SK-N-SH (cell line): ENCODE measurements at regions not wholly inside any gene's neighbourhood (a gene's known extent, or its start where the extent isn't known, plus 50 kb on each side); places are given as distances from the start of the nearest gene placed in this dataset.

Experiments
- CTCF ChIA-PET: fragments of 300-600, 350-600 bp; formaldehyde crosslinking; extraction: SDS; loops from one replicate; lab custom pipeline; 2021; lab: Yijun Ruan, JAX
- POLR2A ChIA-PET: fragments of 350-600 bp; sonication (Branson Sonifier 250); formaldehyde crosslinking; extraction: SDS; loops from one replicate; lab custom pipeline; 2020; ENCODE audit warnings: antibody characterized with exemption, inconsistent platforms; lab: Yijun Ruan, JAX
- DNase-seq: peaks from one replicate; pipeline ENCODE4 v3.0.0; 2012
- H2AFZ ChIP-seq: fragments of 200-600 bp; sonication (generic); 2 replicates; pipeline ENCODE4 v1.8.1; 2016; ENCODE audit warnings: antibody characterized with exemption, mild to moderate bottlenecking, low read depth
- H3F3A ChIP-seq: fragments of 200-600 bp; sonication (generic); replicated peaks from 2 replicates; pipeline ENCODE3; 2016; ENCODE audit warnings: antibody characterized with exemption, mild to moderate bottlenecking; ENCODE audit not compliant: insufficient read depth
- H3K27ac ChIP-seq, 2 experiments: fragments of 200-500 bp in 1 of 2; fragments of 200-600 bp in 1 of 2; sonication (Bioruptor generic) in 1 of 2; sonication (generic), shearing (Covaris generic) in 1 of 2; 2 replicates each; pipeline versions ENCODE4 v1.5.1 to v1.6.1; 2014 to 2016; ENCODE audit warnings: low read depth in 2 of 2, inconsistent platforms in 1 of 2, low read length in 1 of 2, mild to moderate bottlenecking in 1 of 2, mixed read lengths in 1 of 2
- H3K27me3 ChIP-seq: fragments of 200-600 bp; sonication (generic), shearing (Covaris generic); 2 replicates; pipeline ENCODE4 v1.6.1; 2016; ENCODE audit warnings: mixed run types; ENCODE audit not compliant: insufficient read depth
- H3K36me3 ChIP-seq, 2 experiments: fragments of 200-500 bp in 1 of 2; fragments of 200-600 bp in 1 of 2; sonication (Bioruptor generic) in 1 of 2; sonication (generic) in 1 of 2; replicated peaks in 1 of 2; 2 replicates each; pipeline versions ENCODE3 to v1.5.1; 2014 to 2016; ENCODE audit warnings: low read length in 1 of 2, mild to moderate bottlenecking in 1 of 2; ENCODE audit not compliant: insufficient read depth in 2 of 2, control insufficient read depth in 1 of 2
- H3K4me1 ChIP-seq, 2 experiments: fragments of 200-500 bp in 1 of 2; fragments of 200-600 bp in 1 of 2; sonication (Bioruptor generic) in 1 of 2; sonication (generic), shearing (Covaris generic) in 1 of 2; 2 replicates each; pipeline versions ENCODE4 v1.5.1 to v1.6.1; 2014 to 2016; ENCODE audit warnings: low read depth in 1 of 2, low read length in 1 of 2, mixed run types in 1 of 2; ENCODE audit not compliant: insufficient read depth in 2 of 2, control insufficient read depth in 1 of 2
- H3K4me2 ChIP-seq: fragments of 200-600 bp; sonication (generic), shearing (Covaris generic); 2 replicates; pipeline ENCODE4 v1.6.1; 2017; ENCODE audit warnings: mixed run types
- H3K4me3 ChIP-seq, 2 experiments: fragments of 200-500 bp in 1 of 2; fragments of 200-600 bp in 1 of 2; sonication (Bioruptor generic) in 1 of 2; sonication (generic), shearing (Covaris generic) in 1 of 2; 2 replicates each; pipeline versions ENCODE4 v1.5.1 to v1.8.1; 2014 to 2016; ENCODE audit warnings: low read depth in 2 of 2, inconsistent platforms in 1 of 2, low read length in 1 of 2, mild to moderate bottlenecking in 1 of 2, mixed read lengths in 1 of 2, moderate library complexity in 1 of 2
- H3K79me2 ChIP-seq: fragments of 200-600 bp; sonication (generic); 2 replicates; pipeline ENCODE4 v1.8.1; 2017; ENCODE audit warnings: mild to moderate bottlenecking; ENCODE audit not compliant: insufficient read depth
- H3K9ac ChIP-seq: fragments of 200-600 bp; sonication (generic); 2 replicates; pipeline ENCODE4 v1.6.1; 2017; ENCODE audit warnings: mixed run types
- H3K9me2 ChIP-seq: fragments of 200-600 bp; sonication (generic); 2 replicates; pipeline ENCODE4 v1.6.1; 2017; ENCODE audit warnings: mixed run types
- H3K9me3 ChIP-seq: fragments of 200-600 bp; sonication (generic); 2 replicates; pipeline ENCODE4 v1.6.1; 2017; ENCODE audit warnings: mixed run types, mild to moderate bottlenecking, moderate library complexity
- H4K20me1 ChIP-seq: fragments of 200-600 bp; sonication (generic); 2 replicates; pipeline ENCODE4 v1.6.1; 2017; ENCODE audit warnings: mild to moderate bottlenecking, mixed run types; ENCODE audit not compliant: insufficient read depth
- FOXM1 ChIP-seq: IDR thresholded peaks from 2 replicates; pipeline ENCODE4 v1.4.0; 2012; ENCODE audit warnings: low read depth, mild to moderate bottlenecking
- GATA2 ChIP-seq: sonication (generic); formaldehyde crosslinking; IDR thresholded peaks from 2 replicates; pipeline ENCODE4 v1.5.0; 2020; ENCODE audit warnings: mild to moderate bottlenecking, missing genetic modification reagents
- IRF3 ChIP-seq: fragments of 150-350 bp; IDR thresholded peaks from 2 replicates; pipeline ENCODE4 v1.6.1; 2016; ENCODE audit warnings: mild to moderate bottlenecking, low read depth, low read length
- JUND ChIP-seq: IDR thresholded peaks from 2 replicates; pipeline ENCODE4 v1.4.0; 2012
- MEF2A ChIP-seq: IDR thresholded peaks from 2 replicates; pipeline ENCODE4 v1.4.0; 2012; ENCODE audit warnings: low read depth, borderline replicate concordance
- MXI1 ChIP-seq: IDR thresholded peaks from 2 replicates; pipeline ENCODE4 v1.6.1; 2012; ENCODE audit warnings: mild to moderate bottlenecking, low read depth, low read length, improper control_type of control experiment
- NFIC ChIP-seq: IDR thresholded peaks from 2 replicates; pipeline ENCODE4 v1.4.0; 2012; ENCODE audit warnings: borderline replicate concordance
- NRF1 ChIP-seq: IDR thresholded peaks from 2 replicates; pipeline ENCODE4 v1.6.1; 2012; ENCODE audit warnings: low read depth, mild to moderate bottlenecking, low read length
- RAD21 ChIP-seq: IDR thresholded peaks from 2 replicates; pipeline ENCODE4 v1.6.1; 2012; ENCODE audit warnings: mild to moderate bottlenecking, low read length
- RCOR1 ChIP-seq: fragments of 150-350 bp; IDR thresholded peaks from 2 replicates; pipeline ENCODE4 v1.6.1; 2017; ENCODE audit warnings: antibody characterized with exemption, low read length
- RFX5 ChIP-seq: IDR thresholded peaks from 2 replicates; pipeline ENCODE4 v1.6.1; 2012; ENCODE audit warnings: mild to moderate bottlenecking, improper control_type of control experiment, low read length
- RXRA ChIP-seq: IDR thresholded peaks from 2 replicates; pipeline ENCODE4 v1.4.0; 2012; ENCODE audit warnings: low read depth, mild to moderate bottlenecking, borderline replicate concordance
- SIN3A ChIP-seq: IDR thresholded peaks from 2 replicates; pipeline ENCODE4 v1.6.1; 2012; ENCODE audit warnings: low read depth, mild to moderate bottlenecking, low read length, moderate library complexity, borderline replicate concordance
- TAF1 ChIP-seq: IDR thresholded peaks from 2 replicates; pipeline ENCODE4 v1.6.1; 2012; ENCODE audit warnings: low read depth, mild to moderate bottlenecking, low read length, moderate library complexity, borderline replicate concordance
- USF2 ChIP-seq: fragments of 150-350 bp; IDR thresholded peaks from 2 replicates; pipeline ENCODE4 v1.6.1; 2017; ENCODE audit warnings: antibody characterized with exemption, low read length, low read depth, borderline replicate concordance
- YY1 ChIP-seq: IDR thresholded peaks from 2 replicates; pipeline ENCODE4 v1.4.0; 2012; ENCODE audit warnings: low read depth, mild to moderate bottlenecking
- WGBS: methylation state at CpG from one replicate; pipeline ENCODE4 v1.1.6; 2017; ENCODE audit warnings: low lambda C conversion rate; 5-methylcytosine and 5-hydroxymethylcytosine counted together
- TF ChIP-seq, protein P1 (sequence below): fragments of 200-600 bp; sonication (generic); IDR thresholded peaks from 2 replicates; pipeline ENCODE4 v1.6.1; 2017; ENCODE audit warnings: antibody characterized with exemption, mild to moderate bottlenecking, moderate library complexity
- TF ChIP-seq, protein P2 (sequence below): IDR thresholded peaks from 2 replicates; pipeline ENCODE4 v1.4.0; 2012; ENCODE audit warnings: low read depth, borderline replicate concordance

GRCh38 chr11:105389952-105390351 lies 219.9 kb upstream of the GRIA4 start:
- no peaks in the 10 kb centered on the region for H3K79me2 ChIP-seq
- no peaks in the 10 kb centered on the region for H3K36me3 ChIP-seq
- DNase-seq: no peak
- H4K20me1 ChIP-seq: no peaks in the 10 kb centered on the region
- H3K4me1 ChIP-seq: no peaks in the 10 kb centered on the region
- H3K9me2 ChIP-seq: no peaks in the 10 kb centered on the region
- peaks cover 4% of the 10 kb centered on the region; the same call in 1 of the 2 replicates for H3K9me3 ChIP-seq
- H3K4me2 ChIP-seq: no peak overlapping the region
- ChIA-PET CTCF (no interaction called here), POLR2A (no interaction called here)
- no peaks in the 10 kb centered on the region for H3F3A ChIP-seq
- H3K27me3 ChIP-seq: no peaks in the 10 kb centered on the region
- 82% methylated on average over 5 of the region's 5 CpGs for WGBS
- H2AFZ ChIP-seq: no peak overlapping the region
- no peak overlapping the region for H3K9ac ChIP-seq
- TF ChIP-seq, protein P1, sequence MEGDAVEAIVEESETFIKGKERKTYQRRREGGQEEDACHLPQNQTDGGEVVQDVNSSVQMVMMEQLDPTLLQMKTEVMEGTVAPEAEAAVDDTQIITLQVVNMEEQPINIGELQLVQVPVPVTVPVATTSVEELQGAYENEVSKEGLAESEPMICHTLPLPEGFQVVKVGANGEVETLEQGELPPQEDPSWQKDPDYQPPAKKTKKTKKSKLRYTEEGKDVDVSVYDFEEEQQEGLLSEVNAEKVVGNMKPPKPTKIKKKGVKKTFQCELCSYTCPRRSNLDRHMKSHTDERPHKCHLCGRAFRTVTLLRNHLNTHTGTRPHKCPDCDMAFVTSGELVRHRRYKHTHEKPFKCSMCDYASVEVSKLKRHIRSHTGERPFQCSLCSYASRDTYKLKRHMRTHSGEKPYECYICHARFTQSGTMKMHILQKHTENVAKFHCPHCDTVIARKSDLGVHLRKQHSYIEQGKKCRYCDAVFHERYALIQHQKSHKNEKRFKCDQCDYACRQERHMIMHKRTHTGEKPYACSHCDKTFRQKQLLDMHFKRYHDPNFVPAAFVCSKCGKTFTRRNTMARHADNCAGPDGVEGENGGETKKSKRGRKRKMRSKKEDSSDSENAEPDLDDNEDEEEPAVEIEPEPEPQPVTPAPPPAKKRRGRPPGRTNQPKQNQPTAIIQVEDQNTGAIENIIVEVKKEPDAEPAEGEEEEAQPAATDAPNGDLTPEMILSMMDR: no peak
- TF ChIP-seq RFX5: no peak
- TF ChIP-seq MEF2A: no peak
- no peak for TF ChIP-seq RAD21
- no peak for TF ChIP-seq YY1
- TF ChIP-seq SIN3A: no peak
- TF ChIP-seq RCOR1: no peak
- no peak for TF ChIP-seq FOXM1
- no peak for TF ChIP-seq TAF1
- no peak for TF ChIP-seq USF2
- TF ChIP-seq RXRA: no peak
- no peak for TF ChIP-seq GATA2 (CRISPR knock-in tag)
- no peak for TF ChIP-seq NFIC
- no peak for TF ChIP-seq JUND
- TF ChIP-seq, protein P2, sequence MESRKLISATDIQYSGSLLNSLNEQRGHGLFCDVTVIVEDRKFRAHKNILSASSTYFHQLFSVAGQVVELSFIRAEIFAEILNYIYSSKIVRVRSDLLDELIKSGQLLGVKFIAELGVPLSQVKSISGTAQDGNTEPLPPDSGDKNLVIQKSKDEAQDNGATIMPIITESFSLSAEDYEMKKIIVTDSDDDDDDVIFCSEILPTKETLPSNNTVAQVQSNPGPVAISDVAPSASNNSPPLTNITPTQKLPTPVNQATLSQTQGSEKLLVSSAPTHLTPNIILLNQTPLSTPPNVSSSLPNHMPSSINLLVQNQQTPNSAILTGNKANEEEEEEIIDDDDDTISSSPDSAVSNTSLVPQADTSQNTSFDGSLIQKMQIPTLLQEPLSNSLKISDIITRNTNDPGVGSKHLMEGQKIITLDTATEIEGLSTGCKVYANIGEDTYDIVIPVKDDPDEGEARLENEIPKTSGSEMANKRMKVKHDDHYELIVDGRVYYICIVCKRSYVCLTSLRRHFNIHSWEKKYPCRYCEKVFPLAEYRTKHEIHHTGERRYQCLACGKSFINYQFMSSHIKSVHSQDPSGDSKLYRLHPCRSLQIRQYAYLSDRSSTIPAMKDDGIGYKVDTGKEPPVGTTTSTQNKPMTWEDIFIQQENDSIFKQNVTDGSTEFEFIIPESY: no peak
- no peak for TF ChIP-seq IRF3
- TF ChIP-seq NRF1: no peak
- no peak for TF ChIP-seq MXI1
- no peak overlapping the region for H3K4me3 ChIP-seq
- H3K27ac ChIP-seq: no peak overlapping the region
